HUDEP-2 (cell line): ENCODE measurements at regions not wholly inside any gene's neighbourhood (a gene's known extent, or its start where the extent isn't known, plus 50 kb on each side); places are given as distances from the start of the nearest gene placed in this dataset.

ENCODE experiments used
- DNase-seq, 76 experiments: peaks; one replicate each; lab custom pipeline; 2025; ENCODE audit not compliant: unreplicated experiment in 76 of 76; lab: John Stamatoyannopoulos, UW

DNA sequence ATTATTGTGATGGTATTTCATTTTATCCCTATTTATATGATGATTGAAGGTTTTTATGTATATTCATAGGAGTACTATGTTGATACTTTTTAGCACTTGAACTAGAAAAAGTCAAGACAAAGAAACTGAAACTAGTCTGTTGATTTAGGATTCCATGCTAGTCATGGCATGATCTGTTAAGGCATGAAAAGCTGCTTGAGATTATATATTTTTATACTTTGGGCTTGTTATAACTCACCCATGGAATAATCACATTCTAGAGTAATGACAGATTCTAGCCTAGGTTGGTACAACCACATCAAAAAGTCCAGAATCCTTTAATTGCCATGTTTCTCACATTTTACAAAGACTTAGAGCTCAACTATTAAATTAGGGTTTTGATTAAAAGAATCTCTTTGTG, 472.6 kb upstream of the CELF4 start:
- DNase-seq: no peak

DNA sequence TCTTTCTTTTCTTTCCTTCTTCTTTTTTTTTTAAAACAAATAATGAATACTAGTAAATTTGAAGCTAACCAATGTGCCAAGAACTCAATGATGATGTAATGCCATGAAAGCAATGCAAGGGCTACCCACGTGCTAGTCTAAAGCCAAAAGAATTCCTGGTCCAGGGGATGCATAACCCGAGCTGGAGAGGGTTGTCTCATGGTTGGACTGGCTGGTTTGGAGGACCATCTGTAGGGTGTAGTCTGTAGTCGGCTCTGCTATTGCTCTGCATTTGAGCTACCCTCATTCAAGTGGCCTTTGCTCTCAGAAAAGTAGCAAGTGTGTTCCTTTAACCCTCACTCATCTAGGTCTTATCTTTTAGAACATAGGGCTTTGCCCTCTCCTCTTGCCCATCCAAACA, 469.6 kb upstream of the CELF4 start:
- no peak for DNase-seq

DNA sequence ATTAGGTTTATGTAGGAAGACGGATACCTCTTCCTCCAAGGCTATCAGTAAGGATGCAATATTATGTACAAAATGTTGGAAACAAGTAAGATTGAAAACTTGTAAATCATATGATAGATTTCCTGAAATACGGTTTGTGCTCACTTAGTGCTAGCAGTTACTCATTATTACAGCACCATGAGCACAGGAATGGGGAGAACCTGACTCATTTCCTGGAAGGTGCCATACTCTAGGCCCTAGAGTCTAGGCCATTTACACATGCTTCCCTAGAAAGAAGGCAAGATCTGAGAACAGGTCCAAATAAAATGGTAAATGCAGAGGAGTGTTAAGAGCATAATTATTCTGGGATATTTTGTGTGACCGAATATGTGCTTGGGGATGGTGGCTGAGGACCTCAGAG, 467.7 kb upstream of the CELF4 start:
- no peak for DNase-seq

DNA sequence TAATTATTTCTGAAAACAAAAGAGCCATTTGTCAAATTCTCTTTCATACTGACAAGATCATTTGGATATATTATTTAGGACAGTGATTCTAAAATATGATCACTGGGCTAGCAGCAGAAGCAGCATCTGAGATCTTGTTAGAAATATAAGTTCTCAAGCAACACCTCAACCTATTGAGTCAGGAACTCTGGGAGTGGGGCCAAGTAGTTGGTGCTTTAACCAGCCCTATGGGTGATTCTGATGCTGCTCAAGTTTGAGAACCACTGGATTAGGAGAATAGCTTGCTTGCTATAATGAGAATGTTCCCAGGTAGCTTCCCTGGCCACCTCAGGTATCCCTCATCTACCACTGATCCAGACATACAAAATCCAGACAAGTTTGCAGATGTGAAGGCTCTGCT, 466.9 kb upstream of the CELF4 start:
- no peak for DNase-seq

DNA sequence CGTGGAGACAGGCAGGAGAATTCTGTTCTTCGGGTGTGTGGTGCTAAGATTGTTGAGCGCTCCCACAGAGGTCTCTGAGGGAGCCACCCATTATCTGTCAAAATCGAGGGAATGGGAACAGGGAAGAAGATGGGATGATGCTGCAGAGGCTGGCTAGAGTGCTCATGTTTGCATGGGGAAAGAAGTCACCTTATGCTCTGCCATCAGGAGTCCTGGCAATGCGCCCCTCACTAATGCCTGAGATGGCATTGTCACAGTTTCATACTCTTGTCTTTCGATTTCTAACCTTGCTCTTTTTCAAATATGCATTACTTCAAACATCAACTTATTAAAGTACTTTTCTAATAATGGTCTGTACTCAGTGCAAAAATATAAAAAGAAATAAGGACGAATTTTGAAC, 463.3 kb upstream of the CELF4 start:
- DNase-seq: no peak

DNA sequence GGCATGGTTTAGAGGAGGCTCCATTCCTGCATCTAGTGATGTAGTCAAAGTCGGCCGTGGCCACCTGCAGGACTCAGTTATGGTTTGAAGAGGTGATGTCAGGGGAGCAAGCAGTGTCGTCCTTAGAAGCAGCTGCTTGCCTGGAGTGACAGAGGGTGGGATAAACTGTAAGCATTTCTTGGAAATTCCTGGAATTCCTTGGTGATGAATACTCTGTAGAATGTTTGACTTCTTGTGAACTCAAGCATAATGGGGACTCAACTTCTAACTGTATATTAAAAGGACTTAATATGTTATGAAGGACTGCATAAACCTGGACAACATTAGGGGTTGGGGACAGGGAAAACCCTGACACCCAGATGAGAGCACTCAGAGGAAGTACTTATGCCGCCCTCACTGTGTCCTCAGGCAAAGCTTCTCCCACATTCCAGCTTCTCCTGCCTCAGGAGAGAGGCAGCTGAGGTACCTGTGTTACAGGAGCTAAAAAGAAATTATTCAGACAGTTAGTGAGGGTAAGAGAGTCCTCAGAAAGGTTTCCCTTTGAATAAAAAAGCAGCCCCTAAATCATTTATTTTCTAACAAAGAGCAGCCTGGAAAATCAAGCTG, 459.9 kb upstream of the CELF4 start:
- DNase-seq: no peak

DNA sequence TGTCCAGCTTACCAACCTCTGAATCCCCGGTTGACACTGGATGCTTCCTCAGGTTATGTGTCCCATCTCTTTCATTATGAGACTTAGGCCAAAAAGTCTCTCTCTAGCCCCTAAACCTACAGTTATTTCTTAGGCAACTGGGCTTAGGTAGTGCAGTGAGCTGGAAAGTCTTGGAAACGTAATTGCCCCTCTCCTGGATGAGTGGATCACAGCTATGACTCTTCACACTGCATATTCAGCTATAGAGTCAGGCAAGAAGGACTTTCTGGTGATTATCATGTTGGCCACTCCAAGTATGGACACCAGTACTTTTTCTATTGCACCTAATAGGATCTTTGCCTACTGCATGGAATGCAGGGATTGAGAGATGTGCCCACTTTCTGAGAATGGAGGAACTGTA, 458.3 kb upstream of the CELF4 start:
- DNase-seq: no peak

DNA sequence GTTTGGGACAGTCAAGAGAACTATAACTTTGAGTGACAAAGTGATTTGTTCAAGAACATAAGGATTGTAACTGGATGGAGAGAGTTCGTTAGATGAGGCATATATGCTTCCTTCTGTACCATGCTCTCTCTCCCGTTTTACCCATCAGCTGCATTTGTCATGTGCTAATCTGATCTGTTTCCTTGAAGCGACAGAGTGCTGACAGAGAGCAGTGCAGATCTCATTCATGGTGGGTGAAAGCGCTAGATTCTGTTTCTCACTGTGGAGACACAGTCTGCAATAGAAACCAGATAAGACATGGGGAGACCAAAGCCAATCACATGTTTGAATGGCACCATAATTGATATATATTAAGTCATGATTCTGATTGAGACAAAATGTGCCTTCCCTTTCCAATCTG, 456.6 kb upstream of the CELF4 start:
- no peak for DNase-seq

DNA sequence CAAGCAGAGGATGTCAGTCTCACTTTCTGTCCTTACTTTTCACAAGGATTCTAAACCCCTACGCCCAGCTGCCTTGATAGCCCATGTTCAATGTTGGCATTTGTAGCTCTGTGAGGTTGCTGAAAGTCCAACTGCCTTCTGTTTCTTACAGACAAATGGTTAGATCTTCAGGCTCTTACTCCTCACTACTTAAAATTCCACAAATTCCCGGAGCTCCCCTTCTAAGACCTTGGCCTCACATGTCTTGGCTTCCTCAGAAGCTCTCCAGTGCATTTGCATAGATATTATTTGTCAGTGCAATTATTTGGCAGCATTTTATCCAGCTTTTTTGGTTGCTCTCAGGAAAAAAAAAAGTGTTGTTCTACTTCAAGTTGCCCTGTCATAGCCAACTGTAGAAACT, 453.7 kb upstream of the CELF4 start:
- DNase-seq: no peak

DNA sequence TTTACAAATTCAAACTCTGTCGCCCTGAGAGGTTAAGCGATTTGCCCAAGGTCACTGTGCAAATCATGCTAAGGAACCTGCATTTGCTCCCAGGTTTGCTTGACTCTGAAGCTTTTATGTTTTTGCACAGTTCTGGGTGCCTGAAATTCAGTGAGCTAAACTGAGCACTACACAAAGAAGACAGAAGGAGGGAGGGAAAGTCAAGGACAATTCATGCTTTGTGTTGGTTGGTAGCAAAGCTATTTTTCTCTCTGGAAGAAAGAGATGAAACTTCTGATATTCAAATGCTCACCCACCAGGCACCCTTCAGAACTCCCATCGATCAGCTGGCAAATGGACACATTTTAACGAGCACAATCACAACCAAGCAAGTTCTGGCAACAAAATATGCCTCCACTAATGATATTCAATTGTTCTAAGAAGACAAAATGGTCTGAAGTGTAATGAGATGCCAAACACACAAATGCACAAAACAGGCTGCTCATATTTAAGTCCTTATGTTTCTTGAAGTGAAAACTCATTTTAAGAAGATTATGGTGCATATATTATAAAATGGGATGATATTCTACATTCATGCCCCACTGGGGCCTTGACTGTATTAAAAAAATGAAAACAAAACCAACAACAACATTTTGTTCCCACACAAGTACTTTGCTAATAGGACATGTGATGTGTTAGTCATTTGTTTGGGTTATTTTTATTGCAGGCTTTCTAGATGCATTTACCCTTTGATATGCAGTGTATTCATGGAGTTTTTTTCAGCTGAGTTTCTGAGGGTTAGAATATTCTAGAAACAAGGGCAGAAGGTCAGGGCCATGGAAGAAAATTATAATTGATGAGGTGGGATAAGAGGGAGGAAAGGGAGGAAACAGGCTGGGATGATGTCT, 445.6 kb upstream of the CELF4 start:
- no peak for DNase-seq

DNA sequence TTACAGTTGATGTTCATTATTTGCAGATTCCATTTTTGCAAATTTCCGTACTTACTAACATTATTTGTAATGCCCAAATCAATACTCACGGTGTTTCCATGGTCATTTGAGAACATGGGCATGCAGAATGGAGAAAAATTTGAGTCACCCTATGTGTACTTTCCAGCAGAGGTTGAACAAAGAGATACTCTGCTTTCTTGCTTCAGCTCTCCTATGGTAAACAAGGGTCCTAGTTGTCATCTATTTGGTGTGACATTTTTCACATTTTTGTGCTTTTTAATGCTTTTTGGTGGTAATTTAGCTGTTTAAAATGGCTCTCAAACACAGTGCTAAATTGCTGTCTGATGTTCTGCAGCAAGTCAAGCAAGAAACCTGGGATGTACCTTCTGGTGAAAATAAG, 444.4 kb upstream of the CELF4 start:
- DNase-seq: no peak

DNA sequence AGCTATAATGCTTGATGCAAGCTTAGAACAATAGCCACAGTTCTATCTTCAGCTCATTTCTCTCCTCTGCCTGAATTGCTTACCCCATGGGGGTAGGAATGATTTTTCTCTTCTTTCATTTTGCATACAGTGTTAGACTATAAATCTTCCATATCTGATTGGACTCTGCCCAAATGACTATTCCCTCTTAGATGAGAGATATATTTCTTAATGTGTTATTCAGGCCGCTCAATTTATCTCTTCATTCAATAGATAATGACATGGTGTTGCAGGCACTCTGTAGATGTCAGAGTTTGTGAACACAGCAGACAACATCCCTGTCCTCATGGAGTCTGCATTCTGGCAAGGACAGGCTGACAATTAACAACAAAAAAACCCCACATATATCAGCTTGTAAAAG, 443.7 kb upstream of the CELF4 start:
- no peak for DNase-seq

DNA sequence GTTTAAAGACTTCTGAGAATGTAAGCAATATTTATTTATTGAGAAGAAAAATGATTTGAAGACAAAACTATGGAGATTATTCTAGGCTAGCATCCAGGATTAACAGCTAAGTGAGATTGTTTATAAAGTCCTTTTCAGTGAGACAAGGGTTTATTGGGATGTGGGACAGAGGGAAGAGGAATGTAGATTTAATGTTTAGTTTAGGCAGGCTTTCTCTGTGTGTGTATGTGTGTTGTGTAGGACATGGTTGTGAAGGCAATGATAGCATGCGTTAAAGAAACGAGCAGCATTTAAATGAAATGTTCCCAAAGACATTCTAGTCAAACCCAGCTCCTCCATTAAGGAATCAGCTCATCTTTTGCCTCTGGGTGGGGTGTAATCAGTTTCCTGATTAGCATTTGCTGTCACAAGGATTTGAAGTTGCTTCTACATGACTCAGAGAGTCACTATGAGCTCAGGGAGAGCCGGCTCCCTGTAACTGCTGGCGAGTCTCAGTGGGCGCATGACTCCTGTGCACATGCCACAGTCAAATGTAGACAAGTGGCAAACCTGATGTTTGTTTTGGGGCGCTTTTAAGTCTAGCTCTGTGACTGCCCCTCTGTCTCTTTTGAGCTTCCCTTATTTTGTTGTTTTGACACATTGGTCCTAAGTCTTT, 442.2 kb upstream of the CELF4 start:
- DNase-seq: no peak

DNA sequence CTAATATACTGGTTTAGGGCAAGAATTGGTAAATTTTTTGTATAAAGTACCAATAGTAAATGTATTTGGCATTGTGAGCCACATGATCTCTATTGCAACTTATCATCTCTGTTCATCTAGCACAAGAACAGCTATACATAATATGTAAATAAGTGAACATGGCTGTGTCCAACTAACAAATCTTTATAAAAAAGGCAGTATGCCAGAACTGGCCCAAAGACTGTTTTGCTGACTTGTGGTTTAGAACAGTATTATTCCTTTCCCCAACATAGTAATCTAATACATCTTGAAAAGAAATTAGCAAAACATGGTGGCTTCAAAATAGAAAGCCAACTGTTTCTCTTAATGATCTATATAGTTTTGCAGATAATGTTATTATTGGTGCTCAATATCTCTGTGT, 441.4 kb upstream of the CELF4 start:
- DNase-seq: no peak

DNA sequence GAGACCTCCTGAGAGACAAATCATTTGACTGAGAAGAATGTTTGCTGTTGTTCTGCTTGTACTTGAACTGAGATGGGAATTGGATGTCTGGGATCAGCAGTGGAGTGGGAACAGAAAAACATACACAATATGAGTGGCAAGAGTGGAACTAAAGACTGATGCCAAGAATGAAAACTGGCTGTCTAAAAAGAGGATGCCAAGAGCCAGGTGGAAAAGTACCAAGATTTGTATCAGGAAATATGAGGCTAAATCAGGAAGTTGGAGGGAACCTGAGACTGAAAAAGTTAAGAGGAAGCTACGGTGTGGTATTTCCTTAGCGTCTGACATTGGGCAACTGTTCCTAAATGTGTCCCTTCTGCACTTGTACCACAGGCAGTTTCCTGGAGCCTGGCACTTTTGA, 440.9 kb upstream of the CELF4 start:
- no peak for DNase-seq

DNA sequence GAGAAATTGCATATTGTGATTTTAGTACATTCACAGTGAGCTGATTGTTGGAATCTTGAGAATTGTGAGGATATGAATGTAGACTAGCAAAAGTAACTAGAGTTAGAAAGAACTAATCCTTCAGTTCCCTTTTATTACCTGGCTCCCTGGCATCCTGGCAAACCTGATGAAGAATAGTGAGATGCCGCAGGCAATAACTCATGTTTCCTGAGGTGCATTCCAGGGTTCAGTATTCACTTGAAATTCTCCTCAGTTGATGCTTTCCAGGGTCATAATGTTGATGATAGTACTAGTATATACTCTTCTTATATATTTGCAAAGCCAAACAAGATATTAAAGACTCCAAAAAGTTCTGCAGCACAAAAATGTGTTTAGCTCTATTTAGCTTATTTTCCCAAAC, 432.1 kb upstream of the CELF4 start:
- no peak for DNase-seq

DNA sequence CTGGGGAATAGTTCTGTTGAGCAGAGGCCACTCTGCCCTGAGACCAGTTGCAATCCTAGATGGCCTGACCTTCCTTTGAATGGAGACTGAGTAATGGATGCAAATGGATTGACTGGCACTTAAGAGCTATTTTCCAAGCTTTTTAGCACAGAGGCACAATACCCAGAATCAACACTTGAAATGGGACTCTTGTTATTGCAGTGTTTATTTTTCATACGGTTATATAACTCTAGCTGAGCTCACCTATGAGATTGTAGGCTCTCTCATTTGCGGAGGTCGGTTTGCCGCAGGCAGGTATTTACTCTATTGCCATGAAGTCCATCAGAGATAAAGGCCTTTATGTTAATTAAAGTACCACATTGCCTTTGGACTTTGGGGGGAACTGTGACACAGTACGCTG, 422.3 kb upstream of the CELF4 start:
- no peak for DNase-seq

DNA sequence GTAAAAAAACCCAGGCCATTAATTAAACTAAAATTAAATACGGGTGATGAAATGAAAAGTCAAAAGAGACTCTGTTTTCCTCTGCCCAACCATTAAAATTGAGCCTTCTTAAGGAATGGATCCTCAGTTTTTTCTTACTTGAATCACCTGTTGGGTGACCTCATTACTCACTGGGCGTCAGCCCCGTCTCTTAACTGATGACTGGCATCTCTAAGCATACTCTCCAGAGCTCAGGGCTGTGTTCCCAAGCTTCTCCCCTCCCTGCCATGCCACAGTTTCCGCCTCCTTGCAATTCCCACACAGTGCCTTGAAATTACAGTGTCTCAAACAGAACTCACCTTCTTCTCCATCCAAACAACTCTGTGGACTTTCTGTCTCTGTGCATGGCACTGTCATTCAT, 421.1 kb upstream of the CELF4 start:
- DNase-seq: no peak

DNA sequence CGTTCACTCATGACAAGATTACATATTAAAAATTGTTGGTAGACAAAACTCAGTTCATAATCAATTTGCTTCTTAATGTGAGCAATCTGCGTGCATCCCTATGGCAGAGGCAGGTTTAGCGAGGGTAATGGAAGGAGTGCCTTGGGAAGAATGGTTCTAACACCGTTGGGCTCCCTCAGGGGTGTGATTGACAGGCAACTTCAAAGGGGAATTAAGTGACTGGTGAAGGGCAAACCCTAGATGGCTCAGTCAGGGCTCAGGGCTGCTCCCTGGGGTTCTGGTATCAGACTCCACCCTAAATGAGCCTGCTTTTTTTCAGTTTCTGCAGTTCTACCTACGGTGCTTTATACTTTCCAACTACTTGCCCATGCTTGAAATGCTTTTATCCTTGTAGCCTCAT, 419.5 kb upstream of the CELF4 start:
- DNase-seq: no peak

DNA sequence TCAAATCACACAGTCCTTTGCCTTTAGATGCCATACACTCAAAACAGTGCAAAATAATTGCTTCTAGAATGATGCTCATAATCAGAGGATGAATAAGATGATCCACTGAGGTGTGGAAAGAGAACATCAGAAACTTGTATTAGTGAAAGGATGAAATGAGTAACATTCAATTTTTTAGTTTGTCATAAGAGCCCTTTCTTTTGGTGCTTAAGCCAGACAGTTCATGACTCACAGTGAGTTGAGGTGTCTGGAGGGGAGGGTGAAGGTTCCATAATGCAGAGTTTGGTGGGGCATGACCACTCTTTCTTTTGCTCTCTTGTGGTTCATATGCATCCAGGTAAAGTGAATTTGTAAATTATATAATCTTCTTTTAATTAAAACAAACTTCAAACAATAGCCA, 415.0 kb upstream of the CELF4 start:
- DNase-seq: no peak

DNA sequence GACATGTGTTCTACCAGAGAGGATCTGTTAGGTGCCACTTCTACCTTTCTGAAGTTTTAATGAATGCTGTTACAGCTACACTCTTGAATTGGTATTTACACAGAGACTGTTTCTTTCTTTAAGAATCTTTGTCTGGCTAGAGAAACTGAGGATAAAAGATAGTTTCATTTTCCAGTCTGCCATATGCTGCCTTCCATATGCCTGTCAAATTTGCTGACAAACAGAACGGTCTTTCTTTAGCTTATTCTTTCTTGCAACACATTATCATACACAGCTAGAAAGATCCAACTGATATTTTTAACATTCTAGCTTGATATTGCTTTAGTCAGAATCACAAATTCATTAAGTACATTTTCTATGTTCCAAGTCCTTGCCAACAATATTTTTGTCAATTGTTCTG, 409.8 kb upstream of the CELF4 start:
- no peak for DNase-seq

DNA sequence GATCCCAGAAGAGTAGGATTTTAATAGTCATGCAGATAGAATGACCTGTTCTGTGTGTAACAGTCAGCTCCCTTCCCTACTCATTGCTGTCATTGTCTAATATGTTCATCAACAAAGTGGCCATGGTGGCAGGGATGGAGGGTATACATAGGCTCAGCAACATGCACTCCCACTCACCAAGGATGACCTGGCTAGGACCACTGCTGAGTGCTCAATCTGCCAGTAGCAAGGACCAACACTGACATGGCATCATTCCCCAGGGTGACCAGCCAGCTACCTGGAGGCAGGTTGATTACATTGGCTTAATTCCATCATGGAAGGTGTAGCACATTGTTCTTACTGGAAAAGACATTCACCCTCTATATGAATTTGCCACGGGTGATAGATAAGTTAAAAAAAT, 401.7 kb upstream of the CELF4 start:
- DNase-seq: no peak
